Adrenal gland (tissue), 5 donors: ENCODE measurements at regions not wholly inside any gene's neighbourhood (a gene's known extent, or its start where the extent isn't known, plus 50 kb on each side); places are given as distances from the start of the nearest gene placed in this dataset.

ENCODE experiments used
- POLR2A ChIP-seq, 2 donors: fragments of 450-650 bp; IDR thresholded peaks; one replicate each; pipeline ENCODE4 v1.6.1; 2017; ENCODE audit warnings: antibody characterized with exemption in 2 of 2, mild to moderate bottlenecking in 2 of 2, moderate library complexity in 1 of 2
- TF ChIP-seq, protein P1 (sequence below), 6 experiments: fragments of 450-650 bp in 4 of 6; fragments of 200-600 bp in 2 of 6; sonication (generic) in 1 of 6; IDR thresholded peaks; 1 replicate in 5 of 6; 2 replicates in 1 of 6; pipeline versions ENCODE4 v1.5.1 to v1.8.0; 2016 to 2021; ENCODE audit warnings: antibody characterized with exemption in 6 of 6, mild to moderate bottlenecking in 2 of 6, moderate library complexity in 1 of 6
- donor health status: DM: no; HTN: no; CAD: no.

DNA sequence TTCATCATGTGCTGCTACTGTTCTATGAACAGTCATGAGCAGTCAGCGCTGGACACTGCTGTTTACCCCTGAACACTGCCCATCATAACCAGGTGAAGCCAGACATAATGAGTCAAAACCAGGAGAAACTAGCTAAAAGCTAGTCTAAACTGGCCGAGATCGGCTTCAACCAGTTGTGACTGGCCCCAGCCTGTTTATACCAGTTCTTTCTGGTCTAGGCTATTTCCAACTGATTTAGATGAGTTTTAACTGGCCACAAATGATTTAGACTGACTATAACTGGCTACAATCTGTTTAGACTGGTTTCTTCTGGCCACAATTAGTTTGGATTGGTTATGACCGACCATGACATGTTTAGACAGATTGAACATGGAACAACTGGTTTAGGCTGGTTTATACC lies 348.3 kb upstream of the CAMK1G start:
- TF ChIP-seq, protein P1, sequence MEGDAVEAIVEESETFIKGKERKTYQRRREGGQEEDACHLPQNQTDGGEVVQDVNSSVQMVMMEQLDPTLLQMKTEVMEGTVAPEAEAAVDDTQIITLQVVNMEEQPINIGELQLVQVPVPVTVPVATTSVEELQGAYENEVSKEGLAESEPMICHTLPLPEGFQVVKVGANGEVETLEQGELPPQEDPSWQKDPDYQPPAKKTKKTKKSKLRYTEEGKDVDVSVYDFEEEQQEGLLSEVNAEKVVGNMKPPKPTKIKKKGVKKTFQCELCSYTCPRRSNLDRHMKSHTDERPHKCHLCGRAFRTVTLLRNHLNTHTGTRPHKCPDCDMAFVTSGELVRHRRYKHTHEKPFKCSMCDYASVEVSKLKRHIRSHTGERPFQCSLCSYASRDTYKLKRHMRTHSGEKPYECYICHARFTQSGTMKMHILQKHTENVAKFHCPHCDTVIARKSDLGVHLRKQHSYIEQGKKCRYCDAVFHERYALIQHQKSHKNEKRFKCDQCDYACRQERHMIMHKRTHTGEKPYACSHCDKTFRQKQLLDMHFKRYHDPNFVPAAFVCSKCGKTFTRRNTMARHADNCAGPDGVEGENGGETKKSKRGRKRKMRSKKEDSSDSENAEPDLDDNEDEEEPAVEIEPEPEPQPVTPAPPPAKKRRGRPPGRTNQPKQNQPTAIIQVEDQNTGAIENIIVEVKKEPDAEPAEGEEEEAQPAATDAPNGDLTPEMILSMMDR (IDR thresholded peaks at IDR 0.05), result no peak
- no peak for TF ChIP-seq POLR2A (IDR thresholded peaks at IDR 0.05)
